ENCODE measurements at regions not wholly inside any gene's neighbourhood (a gene's known extent, or its start where the extent isn't known, plus 50 kb on each side); places are given as distances from the start of the nearest gene placed in this dataset.

GRCh38 chr12:98294051-98294805, 221.2 kb upstream of the TMPO start:
- no peak overlapping the region for H4K91ac ChIP-seq (ENCODE audit: insufficient read length, low read depth, low read length)
- H4K20me1 ChIP-seq (ENCODE audit: control insufficient read depth, insufficient read depth, insufficient read length) = no peaks in the 10 kb centered on the region
- DNase-seq = no peak
- Mint-ChIP-seq H3K27ac (no peak overlapping the region), H3K27me3 (ENCODE audit: low read depth) (no peaks in the 10 kb centered on the region), H3K4me3 (no peak overlapping the region), H3K4me1 (peaks cover 12 to 14% of the 10 kb centered on the region in 2 experiments), H3K36me3 (ENCODE audit: insufficient read depth in 1 of 3, low read depth in 3 of 3) (no peaks in the 10 kb centered on the region), H3K9me3 (no peaks in the 10 kb centered on the region; a peak in 1 of 5 replicates)
- no peaks in the 10 kb centered on the region for H3K79me1 ChIP-seq (ENCODE audit: insufficient read depth, low read depth, low read length, poor library complexity, severe bottlenecking)
- no peaks in the 10 kb centered on the region for H3K23me2 ChIP-seq (ENCODE audit: insufficient read length, low read depth, low read length, poor library complexity, severe bottlenecking)
- H3K4ac ChIP-seq (ENCODE audit: low read depth, low read length) = no peak overlapping the region
- no peak overlapping the region for H2BK20ac ChIP-seq (ENCODE audit: low read depth, low read length, poor library complexity, severe bottlenecking)
- no peak overlapping the region for H3T11ph ChIP-seq (ENCODE audit: low read length)
- H3K9ac ChIP-seq (ENCODE audit: extremely low read depth, insufficient read length, low read length) = no peak overlapping the region
- H4K8ac ChIP-seq (replicated peaks; ENCODE audit: insufficient read length, low read depth, low read length) = no peak overlapping the region
- H4K5ac ChIP-seq (ENCODE audit: insufficient read length, low read depth, low read length) = no peak overlapping the region
- no peak for TF ChIP-seq CTCF (conservative IDR thresholded peaks at IDR 0.05)
- H2BK5ac ChIP-seq (ENCODE audit: insufficient read length, low read length) = no peak overlapping the region
- H2BK15ac ChIP-seq (ENCODE audit: low read depth, low read length) = no peak overlapping the region
- peaks cover 2% of the 10 kb centered on the region; the same call in 1 of the 2 replicates for H3K4me1 ChIP-seq (ENCODE audit: insufficient read depth, low read length)
- no peak overlapping the region for H2AFZ ChIP-seq (ENCODE audit: low read length)
- H3K4me2 ChIP-seq (ENCODE audit: insufficient read depth, insufficient read length, low read length) = no peak overlapping the region
- WGBS (ENCODE audit: extremely low coverage, insufficient read length, low lambda C conversion rate) = no CpG with 5 or more reads among the region's 1 CpG
- H3K79me2 ChIP-seq (ENCODE audit: insufficient read depth, low read length) = no peaks in the 10 kb centered on the region
- H3K23ac ChIP-seq (ENCODE audit: insufficient read length, low read depth, low read length) = no peak overlapping the region
- H3K56ac ChIP-seq (ENCODE audit: insufficient read length, low read depth, low read length) = no peak overlapping the region
- no peak overlapping the region for H2BK12ac ChIP-seq (ENCODE audit: insufficient read length, low read depth, low read length)
- no peak overlapping the region for H2BK120ac ChIP-seq (ENCODE audit: low read depth, low read length, poor library complexity, severe bottlenecking)
- H3K14ac ChIP-seq (ENCODE audit: insufficient read depth, low read length) = no peak overlapping the region
- no peaks in the 10 kb centered on the region for H3K9me3 ChIP-seq (ENCODE audit: control insufficient read depth, low read depth, low read length)
- H2AK5ac ChIP-seq (ENCODE audit: insufficient read length, low read length) = no peak overlapping the region
- no peak overlapping the region for H3K18ac ChIP-seq (ENCODE audit: insufficient read length, low read depth, low read length)
- no peaks in the 10 kb centered on the region for H3K27me3 ChIP-seq (ENCODE audit: insufficient read depth, low read length)
- H3K27ac ChIP-seq (ENCODE audit: insufficient read length, low read depth, low read length) = no peak overlapping the region

Measured in H9 (cell line).